Esophagus muscularis mucosa (tissue), 4 donors: ENCODE measurements at regions not wholly inside any gene's neighbourhood (a gene's known extent, or its start where the extent isn't known, plus 50 kb on each side); places are given as distances from the start of the nearest gene placed in this dataset.
"Not testable (repeated sequence)": the region's sequence is repeated elsewhere in the genome, so short reads cannot be mapped to it uniquely, and the experiment has no call there.

Experiments
- EP300 ChIP-seq: sonication (generic); formaldehyde crosslinking; IDR thresholded peaks from one replicate; pipeline ENCODE4 v1.6.1; 2017; ENCODE audit warnings: antibody characterized with exemption
- POLR2A ChIP-seq: fragments of 450-650 bp; IDR thresholded peaks from one replicate; pipeline ENCODE4 v1.6.1; 2017; ENCODE audit warnings: antibody characterized with exemption, moderate library complexity, mild to moderate bottlenecking, low read depth
- POLR2AphosphoS5 ChIP-seq, 2 donors: sonication (generic); formaldehyde crosslinking; IDR thresholded peaks; one replicate each; pipeline ENCODE4 v1.6.1; 2017; ENCODE audit warnings: antibody characterized with exemption in 2 of 2
- TF ChIP-seq, protein P1 (sequence below), 3 experiments: fragments of 200-600 bp in 2 of 3; fragments of 450-650 bp in 1 of 3; sonication (generic) in 2 of 3; IDR thresholded peaks; one replicate each; pipeline ENCODE4 v1.5.1; 2017 to 2019; ENCODE audit warnings: antibody characterized with exemption in 3 of 3, mild to moderate bottlenecking in 2 of 3, moderate library complexity in 1 of 3

DNA sequence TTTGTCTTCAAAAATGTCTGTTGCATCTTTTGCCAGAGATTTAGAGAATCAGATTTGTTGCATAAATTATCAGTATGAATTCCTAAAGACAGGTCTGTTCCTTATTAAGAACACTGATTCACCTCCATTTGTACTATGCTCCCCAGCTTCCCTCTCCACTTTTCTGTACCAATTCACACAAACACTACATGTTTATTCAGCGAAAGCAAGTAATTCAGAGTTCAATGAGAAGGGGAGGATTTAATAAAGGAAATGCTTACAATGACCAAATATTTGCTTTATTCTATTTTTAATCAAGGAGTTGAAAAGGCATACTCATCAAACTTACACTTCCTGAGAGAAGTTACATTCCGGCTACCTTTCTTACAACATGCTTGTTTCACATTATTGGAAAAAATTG is 135.5 kb downstream of the NBPF8 start:
- TF ChIP-seq POLR2A; POLR2AphosphoS5 (IDR thresholded peaks at IDR 0.05); EP300: not testable (repeated sequence)
- TF ChIP-seq, protein P1, sequence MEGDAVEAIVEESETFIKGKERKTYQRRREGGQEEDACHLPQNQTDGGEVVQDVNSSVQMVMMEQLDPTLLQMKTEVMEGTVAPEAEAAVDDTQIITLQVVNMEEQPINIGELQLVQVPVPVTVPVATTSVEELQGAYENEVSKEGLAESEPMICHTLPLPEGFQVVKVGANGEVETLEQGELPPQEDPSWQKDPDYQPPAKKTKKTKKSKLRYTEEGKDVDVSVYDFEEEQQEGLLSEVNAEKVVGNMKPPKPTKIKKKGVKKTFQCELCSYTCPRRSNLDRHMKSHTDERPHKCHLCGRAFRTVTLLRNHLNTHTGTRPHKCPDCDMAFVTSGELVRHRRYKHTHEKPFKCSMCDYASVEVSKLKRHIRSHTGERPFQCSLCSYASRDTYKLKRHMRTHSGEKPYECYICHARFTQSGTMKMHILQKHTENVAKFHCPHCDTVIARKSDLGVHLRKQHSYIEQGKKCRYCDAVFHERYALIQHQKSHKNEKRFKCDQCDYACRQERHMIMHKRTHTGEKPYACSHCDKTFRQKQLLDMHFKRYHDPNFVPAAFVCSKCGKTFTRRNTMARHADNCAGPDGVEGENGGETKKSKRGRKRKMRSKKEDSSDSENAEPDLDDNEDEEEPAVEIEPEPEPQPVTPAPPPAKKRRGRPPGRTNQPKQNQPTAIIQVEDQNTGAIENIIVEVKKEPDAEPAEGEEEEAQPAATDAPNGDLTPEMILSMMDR (IDR thresholded peaks at IDR 0.05) = not testable (repeated sequence)
